ENCODE measurements at regions not wholly inside any gene's neighbourhood (a gene's known extent, or its start where the extent isn't known, plus 50 kb on each side); places are given as distances from the start of the nearest gene placed in this dataset.

GRCh38 chr11:33471541-33471940, 214.4 kb downstream of the HIPK3 start:
- H3K27ac ChIP-seq, result no peak overlapping the region
- ChIA-PET CTCF (no interaction called here), POLR2A (ENCODE audit: low non-redundant PET) (no interaction called here)
- no peak for TF ChIP-seq CTCF (conservative IDR thresholded peaks at IDR 0.05; ENCODE audit: low read depth)
- DNase-seq (ENCODE audit: low spot score), result no peak

- H3K27ac ChIP-seq, result no peak overlapping the region
- ChIA-PET CTCF (interaction anchor here (0.6 to 0.7 kb wide), 3 partner anchors 79 to 373 kb away, joined by 3 to 5 read pairs (median 4); no protein-coding TSS in a partner anchor), POLR2A (ENCODE audit: low non-redundant PET) (no interaction called here)
- no peak for DNase-seq (ENCODE audit: low spot score)
- no peak for TF ChIP-seq CTCF (conservative IDR thresholded peaks at IDR 0.05; ENCODE audit: low read depth)
Measured at GRCh38 chr11:33467966-33468365, 210.8 kb downstream of the HIPK3 start.

- no peak overlapping the region for H3K27ac ChIP-seq
- ChIA-PET CTCF (no interaction called here), POLR2A (ENCODE audit: low non-redundant PET) (no interaction called here)
- no peak for TF ChIP-seq CTCF (conservative IDR thresholded peaks at IDR 0.05; ENCODE audit: low read depth)
- no peak for DNase-seq (ENCODE audit: low spot score)
Measured at GRCh38 chr11:33463059-33463458, 205.9 kb downstream of the HIPK3 start.

GRCh38 chr11:33461369-33462125, 204.4 kb downstream of the HIPK3 start:
- H3K27ac ChIP-seq, result no peak overlapping the region
- CTCF ChIA-PET, result no interaction called here
- DNase-seq (ENCODE audit: low spot score), result no peak
- POLR2A ChIA-PET (ENCODE audit: low non-redundant PET), result no interaction called here
- TF ChIP-seq CTCF (conservative IDR thresholded peaks at IDR 0.05; ENCODE audit: low read depth), result no peak

GRCh38 chr11:33457948-33458347, 200.8 kb downstream of the HIPK3 start:
- ChIA-PET CTCF (no interaction called here), POLR2A (ENCODE audit: low non-redundant PET) (no interaction called here)
- no peak for DNase-seq (ENCODE audit: low spot score)
- TF ChIP-seq CTCF (conservative IDR thresholded peaks at IDR 0.05; ENCODE audit: low read depth), result no peak
- no peak overlapping the region for H3K27ac ChIP-seq

- POLR2A ChIA-PET (ENCODE audit: low non-redundant PET), result no interaction called here
- no peak overlapping the region for H3K27ac ChIP-seq
- DNase-seq (ENCODE audit: low spot score), result no peak
- CTCF ChIA-PET, result no interaction called here
- no peak for TF ChIP-seq CTCF (conservative IDR thresholded peaks at IDR 0.05; ENCODE audit: low read depth)
Measured at GRCh38 chr11:33455867-33456463, 198.8 kb downstream of the HIPK3 start.
